Activated CD4-positive, CD25-positive, alpha-beta regulatory T cell (primary cell): ENCODE measurements at regions not wholly inside any gene's neighbourhood (a gene's known extent, or its start where the extent isn't known, plus 50 kb on each side); places are given as distances from the start of the nearest gene placed in this dataset.
"Not testable (repeated sequence)": the region's sequence is repeated elsewhere in the genome, so short reads cannot be mapped to it uniquely, and the experiment has no call there.

Experiments used
- DNase-seq, 4 experiments: peaks; one replicate each; lab custom pipeline; 2025; lab: John Stamatoyannopoulos, UW

DNA sequence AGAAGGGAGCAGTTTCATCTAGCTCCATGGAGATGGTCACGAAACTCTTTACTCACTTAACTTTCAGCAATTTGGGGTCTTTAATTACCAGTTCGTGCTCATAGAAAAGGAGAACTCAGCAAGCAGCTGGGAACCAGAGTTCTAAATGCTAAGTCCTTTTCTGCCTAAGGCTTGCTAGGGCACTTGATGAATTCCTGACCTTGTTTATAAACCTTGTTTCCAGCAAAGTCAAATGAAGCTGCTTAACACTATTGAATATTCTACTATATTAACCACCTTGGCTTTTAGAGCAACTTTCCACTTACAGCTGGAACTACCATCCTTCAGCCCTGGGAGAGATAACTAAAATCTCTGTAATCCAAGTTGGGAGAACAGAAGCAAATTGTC lies 79.5 kb upstream of the TSC22D2 start:
- no peak for DNase-seq

DNA sequence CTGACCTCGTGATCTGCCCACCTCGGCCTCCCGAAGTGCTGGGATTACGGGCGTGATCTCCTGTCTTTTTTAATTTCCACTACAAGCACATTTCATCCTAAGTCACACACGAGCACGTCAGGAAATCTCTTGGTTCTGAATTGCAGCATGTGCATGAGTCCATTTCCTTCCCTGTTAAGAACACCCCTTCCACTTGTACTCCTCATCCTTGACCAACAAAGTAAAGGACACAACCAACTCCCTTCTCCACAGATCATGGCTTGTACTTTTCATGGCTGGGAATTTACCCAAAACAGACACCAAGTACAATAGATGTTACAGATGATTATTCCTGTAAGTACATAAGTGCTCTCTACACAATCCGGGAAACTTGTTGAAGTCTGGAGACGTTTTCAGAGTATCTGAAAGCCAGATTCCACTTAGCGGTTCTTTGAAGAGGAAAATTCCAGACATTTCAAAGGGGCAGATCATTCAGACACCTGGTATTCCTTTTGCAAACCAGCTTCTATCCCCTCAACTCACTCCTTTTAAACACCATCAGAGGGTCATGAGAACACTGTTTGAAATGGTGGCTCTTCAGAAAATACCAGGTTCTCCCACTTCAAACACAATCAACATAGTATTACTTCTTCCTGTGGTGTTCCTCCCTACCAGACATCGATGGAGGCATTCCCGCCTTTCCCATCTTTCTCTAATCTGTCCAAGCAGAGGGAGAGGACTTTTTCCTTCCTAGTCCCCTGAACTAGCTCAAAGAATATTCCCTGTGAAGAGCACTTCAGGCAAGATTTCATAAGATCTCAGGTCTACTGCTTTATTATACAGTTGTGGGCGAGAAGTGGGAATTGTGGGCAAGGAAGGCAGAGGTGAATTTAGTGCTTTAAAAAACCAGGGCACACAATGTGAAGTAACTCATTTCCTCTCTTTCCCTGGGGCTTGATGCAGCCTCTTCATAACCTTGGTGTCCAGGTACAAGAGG lies 80.1 kb upstream of the TSC22D2 start:
- DNase-seq = no peak

DNA sequence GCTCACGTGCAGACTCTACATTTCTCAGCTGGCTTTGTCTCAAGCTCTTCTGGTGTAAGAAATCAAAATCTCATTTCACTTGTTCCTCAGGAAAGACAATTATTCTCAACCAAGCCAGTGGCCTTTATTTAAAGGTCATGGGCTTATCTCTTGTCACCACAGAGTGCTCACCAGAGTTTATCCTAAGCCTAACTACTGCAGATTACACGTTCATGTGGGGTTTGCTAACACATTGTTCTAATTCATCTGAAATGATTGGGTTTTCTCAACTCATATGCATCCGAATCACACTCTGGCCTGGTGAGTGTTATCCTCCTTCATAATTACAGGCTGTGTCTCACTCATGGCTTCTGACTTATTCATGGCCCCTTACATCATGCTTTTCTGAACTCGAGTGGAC lies 83.3 kb upstream of the TSC22D2 start:
- no peak for DNase-seq

DNA sequence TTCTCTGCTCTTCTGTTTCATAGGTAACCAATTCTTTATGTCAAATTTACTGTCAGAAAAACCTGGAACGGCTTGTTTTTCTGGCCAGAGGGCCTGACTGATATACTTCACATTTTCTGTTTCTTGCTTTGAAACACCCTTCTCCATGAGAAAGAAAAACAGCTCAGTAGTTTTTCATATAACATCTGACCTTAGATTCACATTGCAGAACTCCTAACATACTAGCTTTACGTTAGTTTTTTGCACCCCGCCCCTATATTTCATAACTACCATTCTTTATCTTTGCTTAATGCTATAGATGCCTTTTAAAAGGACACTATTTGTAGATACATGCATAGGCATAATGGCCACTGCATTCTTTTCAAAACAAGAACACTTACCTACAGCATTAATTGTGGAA lies 83.9 kb upstream of the TSC22D2 start:
- no peak for DNase-seq

DNA sequence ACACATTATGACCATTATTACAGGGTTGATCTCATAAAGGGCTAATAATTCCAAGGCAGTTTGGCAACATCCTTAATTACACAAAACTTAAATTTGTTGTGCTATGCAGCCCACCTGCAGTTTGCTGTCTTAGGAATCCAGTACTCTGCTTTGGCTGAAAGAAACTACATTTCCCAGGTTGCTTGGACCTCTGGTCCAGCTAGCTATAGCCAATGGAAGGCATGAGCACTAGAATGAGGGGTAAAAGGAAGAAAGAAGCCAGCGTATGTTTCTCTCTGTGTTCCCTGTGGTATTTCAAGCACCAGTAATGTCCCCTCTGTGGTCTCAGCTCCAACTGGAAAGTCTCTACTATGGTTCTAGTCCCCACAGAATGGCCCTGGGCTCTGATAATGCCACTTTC lies 84.3 kb upstream of the TSC22D2 start:
- DNase-seq = no peak

DNA sequence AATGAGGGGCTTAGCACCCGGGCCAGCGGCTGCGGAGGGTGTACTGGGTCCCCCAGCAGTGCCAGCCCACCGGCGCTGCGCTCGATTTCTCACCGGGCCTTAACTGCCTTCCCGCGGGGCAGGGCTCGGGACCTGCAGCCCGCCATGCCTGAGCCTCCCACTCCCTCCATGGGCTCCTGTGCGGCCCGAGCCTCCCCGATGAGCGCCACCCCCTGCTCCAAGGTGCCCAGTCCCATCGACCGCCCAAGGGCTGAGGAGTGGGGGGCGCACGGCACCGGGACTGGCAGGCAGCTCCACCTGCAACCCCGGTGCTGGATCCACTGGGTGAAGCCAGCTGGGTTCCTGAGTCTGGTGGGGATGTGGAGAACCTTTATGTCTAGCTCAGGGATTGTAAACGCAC lies 85.0 kb upstream of the TSC22D2 start:
- DNase-seq = not testable (repeated sequence)

DNA sequence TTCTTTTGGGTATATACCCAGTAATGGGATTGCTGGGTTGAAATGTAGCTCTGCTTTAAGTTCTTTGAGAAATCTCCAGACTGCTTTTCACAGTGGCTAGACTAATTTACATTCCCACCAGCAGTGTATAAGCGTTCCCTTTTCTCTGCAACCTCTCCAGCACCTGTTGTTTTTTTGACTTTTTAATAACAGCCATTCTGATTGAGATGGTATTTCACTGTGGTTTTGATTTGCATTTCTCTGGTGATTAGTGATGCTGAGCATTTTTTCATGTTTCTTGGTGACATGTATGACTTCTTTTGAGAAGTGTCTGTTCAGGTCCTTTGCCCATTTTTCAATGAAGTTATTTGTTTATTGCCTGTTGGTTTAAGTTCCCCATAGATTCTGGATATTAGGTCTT lies 87.1 kb upstream of the TSC22D2 start:
- not testable (repeated sequence) for DNase-seq

DNA sequence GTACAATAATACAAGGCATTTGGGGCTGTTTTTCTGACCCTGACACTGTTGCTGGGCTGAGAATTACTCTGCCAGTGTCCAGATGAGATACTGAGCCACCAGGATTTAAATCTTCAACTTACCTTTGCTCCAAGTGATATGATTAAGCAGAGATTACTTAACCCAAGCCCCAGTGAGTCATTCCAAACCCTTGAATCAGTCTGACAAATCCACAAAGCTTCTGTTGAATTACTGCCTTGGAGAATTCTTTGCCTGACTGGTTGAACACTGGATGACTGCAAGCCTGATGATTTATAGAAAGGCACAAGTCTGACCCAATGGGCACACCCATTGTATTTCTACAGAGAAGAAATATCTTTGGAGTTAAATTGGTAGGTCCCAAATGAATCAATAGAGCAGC lies 88.2 kb upstream of the TSC22D2 start:
- DNase-seq = no peak

DNA sequence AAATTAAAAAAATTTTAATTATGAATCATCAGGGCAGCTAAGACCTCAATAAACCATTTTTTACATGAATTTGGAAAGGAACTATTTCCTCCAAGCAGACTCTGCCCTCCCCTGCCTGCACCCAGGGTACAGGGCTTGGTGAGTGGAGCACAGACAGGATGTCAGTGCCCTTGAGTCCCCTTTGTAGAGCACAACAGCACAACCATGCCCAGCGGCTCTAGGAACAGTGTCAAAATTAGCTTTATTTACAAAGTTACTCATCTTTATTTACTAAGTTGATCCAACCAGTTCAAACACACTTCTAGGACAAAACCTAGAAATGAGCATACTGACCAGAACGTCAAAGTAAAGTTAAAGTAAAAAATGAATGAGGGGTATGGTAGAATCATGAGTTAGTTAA lies 90.6 kb upstream of the TSC22D2 start:
- no peak for DNase-seq

DNA sequence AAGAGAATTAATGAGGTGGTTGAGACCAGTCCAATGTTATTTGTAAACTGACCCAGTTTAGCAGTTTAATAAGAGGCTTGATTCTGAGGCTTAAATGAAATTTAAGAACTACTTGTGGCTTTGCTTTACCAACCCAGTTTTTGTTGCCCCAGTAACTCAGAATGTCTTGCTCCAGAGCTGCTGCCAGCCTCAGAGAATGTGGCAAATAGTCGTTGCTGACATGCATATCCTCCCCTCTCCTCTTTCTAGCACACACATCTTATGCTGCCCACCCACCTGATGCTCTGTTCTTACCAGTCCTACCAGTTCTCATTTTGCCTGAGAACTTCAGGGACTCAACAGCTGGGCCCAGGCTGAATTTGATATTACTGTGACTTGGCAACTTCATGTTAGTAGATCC lies 92.4 kb upstream of the TSC22D2 start:
- no peak for DNase-seq

DNA sequence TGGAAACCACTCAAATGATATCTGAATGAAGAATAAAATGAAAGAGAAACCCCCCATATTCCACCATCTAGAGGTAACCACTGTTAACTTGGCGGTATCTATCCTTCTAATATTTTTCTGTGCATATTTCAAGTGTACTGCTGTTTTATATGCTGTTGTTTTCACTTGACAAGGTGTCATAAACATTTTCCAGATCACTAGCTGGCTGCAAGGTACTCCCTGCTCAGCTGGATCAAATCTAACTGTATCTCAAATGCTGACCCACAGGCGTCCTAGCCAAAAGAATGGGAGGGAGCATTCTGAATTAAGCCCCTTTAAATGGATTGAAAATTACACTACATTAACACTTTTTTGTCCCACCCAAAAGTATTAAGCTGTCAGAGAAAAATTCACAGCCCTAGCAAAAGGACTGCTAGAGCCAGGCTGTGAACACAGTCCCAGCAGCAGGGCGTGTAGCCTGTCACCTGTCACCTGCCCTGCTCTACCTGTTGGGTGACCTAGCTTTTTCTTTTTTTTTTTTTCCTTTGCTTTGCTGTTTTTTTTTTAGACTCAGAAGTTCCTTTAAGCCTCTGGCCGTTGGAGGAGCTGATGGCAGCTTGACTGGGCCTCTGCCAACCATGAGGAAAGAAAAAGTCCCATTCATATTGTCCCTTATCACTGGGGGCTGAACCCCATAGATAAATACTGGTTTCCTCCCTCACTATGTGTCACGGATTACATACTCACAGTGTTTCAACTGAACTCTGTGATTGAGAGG lies 93.7 kb upstream of the TSC22D2 start:
- DNase-seq = no peak

DNA sequence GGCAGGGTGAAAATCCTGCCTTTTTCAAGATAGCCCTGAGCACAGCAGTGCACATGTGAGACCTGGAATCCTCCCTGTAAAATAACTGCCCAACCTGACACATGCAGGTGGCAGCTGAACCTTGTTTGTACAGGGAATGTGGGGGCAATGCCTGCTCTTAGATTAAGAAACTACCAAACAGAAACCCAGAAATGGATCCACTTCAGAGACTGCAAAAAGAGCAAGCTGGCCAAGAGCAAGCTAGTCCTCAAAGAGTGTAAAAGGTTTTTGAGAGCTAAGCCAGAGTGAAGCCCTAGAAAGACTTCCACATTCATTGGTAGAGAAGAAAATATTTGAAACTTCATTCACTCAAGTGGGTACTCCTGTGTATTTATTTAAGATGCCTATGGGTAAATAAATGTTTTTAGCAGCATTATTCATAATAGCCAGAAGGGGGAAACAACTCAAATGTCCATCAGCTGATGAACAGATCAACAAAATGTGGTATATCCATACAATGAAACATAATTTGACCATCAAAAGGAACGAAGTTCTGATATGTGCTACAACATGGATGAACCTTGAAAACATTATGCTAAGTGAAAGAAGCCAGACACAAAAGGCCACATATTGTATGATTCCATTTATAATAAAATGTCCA lies 96.0 kb upstream of the TSC22D2 start:
- no peak for DNase-seq

DNA sequence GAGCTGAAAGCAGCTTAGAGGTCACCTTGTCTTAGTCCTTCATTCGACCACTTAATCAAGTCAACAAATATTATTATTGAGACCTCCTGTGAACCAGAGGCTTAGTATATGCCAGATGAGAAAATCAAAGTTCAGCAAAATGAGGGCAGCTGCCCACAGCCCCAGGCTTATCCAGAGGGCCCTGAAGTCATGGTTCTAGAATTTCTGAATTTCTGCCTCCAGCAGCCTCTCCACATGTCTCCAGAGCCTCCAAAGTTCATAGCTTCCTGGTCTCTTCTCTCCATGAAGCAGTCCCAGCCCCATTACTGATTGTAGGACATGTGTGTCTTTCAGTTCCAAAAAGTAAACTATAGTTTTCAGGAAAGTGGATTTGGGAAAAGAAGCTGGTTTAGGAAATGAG lies 96.9 kb upstream of the TSC22D2 start:
- DNase-seq = no peak

DNA sequence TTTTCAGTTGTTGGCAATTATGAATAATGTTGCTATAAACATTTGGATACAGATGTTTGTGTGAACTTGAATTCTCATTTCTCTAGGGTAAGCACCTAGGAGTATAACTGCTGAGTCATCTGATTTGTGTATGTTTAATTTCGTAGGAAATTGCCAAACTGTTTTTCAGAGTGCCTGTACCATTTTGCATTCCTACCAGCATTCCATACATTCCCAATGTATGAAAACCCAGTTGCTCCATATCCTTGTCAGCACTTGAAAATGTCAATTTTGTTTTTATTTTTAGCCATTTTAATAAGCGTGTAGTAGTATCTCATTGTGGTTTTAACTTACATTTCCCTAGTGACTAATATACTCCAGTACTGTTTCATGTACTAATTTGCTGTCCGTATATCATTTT lies 98.5 kb upstream of the TSC22D2 start:
- no peak for DNase-seq

DNA sequence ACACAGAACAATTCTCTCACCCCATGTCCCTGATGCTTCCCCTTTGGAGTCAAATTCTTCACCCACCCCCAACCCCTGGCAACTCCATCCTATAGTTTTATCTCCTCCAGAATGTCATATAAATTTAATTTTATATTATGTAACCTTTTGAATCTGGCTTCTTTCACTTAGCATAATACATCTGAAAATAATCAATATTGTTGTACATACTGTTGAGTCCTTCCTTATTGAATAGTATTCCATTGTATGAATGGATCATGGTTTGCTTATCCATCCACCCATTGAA lies 98.9 kb upstream of the TSC22D2 start:
- no peak for DNase-seq

DNA sequence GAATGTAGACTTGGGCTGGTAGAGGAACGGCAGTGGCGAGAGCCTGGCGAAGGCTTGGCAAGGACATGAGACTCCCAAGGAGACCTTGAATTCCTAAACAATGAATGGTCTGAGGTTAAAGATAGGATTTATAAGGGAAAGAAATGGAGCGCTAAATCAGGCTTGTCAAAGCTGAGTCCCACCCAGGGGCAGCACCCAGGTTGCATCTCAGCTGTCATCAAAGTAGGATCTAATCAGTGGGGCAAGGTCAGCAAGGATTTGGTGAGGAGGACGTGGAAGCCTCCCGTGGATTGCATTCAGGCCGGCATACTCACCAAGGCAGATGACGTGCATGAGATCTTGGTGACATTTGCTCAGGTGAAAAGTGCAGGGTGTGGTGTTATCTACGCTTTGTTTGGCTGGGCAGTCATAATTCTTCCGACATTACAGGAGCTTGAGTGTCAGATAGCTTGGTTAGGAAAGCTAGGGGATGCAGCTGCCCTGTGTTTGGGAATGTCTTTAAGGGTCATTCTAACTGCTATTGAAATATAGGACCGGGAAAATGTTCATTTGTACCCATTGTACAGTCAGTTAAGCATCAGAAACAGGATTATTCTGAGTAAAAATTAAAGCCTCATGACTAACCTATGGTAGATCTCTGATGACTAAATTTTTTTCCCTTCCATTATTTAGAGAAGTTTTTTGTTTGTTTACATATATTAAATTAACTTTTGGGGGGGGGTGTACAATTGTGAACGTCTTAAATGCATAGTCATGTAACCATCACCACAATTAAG lies 99.4 kb upstream of the TSC22D2 start:
- DNase-seq = no peak

DNA sequence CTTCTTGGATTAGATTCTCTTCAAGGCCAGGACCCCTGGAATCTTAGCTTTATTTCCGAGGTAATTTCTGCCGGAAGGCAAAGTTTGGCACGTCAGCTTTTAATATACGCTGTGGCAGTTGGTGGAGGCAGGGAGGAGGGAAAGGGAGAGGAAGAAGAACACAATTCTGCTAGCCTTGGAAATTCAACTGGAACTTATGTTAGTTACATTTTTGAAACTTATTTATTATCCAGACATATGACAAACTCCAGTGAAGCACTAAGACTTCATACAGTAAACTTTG lies 100.1 kb upstream of the TSC22D2 start:
- no peak for DNase-seq

DNA sequence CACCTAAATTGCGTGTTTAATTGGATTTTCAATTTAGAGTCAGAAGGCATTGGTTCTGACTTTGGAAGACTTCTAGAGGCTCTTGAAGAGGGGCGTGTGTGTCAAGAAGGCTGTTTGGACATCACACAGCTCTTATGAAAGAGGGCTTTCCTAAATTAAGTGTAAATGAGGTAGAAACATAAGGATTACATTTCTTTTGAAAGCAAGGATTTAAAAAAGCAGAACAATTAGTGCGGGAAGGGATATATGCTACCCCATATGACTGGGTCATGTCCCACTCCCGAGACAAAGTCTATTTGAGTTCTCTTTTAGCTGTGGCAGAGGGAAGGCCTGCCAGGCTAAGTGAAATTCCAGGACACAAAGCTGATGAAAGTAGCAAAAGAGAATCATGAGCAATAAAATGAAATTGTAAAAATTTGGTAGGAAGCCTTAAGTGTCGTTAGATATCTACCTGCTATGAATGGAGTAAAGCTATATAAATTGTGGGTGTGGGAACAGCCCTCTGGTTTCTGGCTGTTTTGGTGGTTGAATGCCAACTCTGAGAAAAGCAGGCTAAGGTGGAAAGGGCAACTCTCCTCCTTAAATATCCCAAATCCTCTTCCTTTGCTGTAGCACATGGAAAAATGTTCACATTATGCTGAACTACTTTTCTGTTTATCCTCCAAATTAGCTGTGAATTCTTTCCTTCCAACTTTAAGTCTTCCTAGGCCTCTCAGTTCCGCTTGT lies 100.6 kb upstream of the TSC22D2 start:
- DNase-seq = no peak

DNA sequence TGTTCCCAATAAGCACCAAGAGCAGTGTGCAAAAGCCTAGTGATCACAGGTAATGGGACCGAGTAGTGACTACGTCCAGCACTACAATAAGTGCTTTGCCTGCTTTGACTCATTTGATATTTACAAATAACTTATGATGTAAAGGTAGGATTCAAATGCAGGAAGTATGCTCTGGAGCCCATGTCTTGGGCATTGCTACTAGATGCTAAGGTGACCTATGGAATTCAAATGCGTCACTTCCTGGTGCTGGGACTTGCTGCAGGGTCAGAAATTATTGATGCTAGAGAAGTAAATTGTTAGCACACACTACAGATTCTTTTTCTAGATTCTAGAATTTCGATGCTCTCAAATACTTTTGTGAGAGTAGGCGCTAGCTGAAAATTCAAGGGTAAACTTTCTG lies 101.2 kb upstream of the TSC22D2 start:
- no peak for DNase-seq

DNA sequence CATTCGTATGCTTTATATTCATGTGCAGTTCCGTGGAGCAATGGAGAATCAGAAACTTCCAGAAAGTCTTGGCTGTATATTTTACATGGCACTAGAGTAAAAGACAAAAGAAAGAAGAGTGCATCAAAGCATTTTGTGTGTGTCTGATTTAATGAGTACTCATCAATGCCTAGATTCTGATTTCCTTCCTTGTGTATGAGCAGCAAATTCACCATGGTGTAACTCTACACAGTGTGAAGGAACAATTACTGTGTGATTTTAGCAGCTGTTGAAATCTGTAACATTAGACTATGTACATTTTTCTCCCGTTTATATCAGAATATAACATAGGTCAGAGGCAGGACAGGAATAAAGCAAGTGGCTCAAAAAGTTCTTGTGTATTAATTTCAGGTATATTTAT lies 102.0 kb upstream of the TSC22D2 start:
- DNase-seq = no peak

DNA sequence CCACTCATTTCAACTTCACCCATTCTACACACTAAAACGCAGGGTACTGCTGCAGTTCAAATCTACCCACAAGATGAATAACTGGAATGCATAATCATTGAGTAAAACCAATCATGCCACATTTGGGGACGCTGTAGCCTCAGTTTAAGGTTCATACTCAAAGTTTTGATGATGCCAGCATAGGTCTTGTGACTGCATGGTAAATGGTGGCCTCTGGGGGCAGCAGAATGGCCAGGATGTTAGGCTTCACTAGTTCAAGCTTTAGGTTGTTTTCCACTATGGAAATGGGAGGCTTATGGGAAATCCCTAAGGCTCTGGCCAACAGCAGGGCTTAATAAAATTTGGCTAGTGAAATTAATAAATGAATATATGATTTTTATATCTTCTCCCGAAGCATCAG lies 104.3 kb upstream of the TSC22D2 start:
- DNase-seq = no peak

DNA sequence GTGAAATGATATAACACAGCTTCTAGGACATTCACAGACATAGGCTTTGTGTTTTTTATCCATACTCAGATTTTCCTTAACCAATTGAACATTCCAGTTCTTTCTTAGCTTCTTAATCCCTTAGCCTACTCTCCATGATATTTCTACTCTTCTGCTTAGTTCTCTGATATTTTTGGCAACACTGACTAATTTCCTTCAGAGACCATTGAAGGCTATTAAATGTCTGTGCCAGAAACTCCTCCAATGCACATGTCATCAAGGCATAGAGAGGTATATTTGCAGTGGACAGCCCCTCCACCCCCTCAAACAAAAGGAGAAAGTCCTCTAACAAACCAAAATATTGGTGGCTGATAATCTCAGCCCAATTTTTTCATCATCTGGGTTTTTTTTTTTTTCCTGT lies 105.9 kb upstream of the TSC22D2 start:
- no peak for DNase-seq
